ENCODE measurements at regions not wholly inside any gene's neighbourhood (a gene's known extent, or its start where the extent isn't known, plus 50 kb on each side); places are given as distances from the start of the nearest gene placed in this dataset.

- H3K27me3 ChIP-seq (replicated peaks; ENCODE audit: control insufficient read depth, insufficient read depth, low read length), result no peaks in the 10 kb centered on the region
- no peak for DNase-seq (ENCODE audit: low read depth)
- no peak overlapping the region for H3K4me3 ChIP-seq (ENCODE audit: low read length)
- H3K4me1 ChIP-seq (ENCODE audit: control insufficient read depth, insufficient read depth, low read length), result no peaks in the 10 kb centered on the region
- no peaks in the 10 kb centered on the region for H3K36me3 ChIP-seq (ENCODE audit: control insufficient read depth, insufficient read depth, low read length, severe bottlenecking)
- H3K9me3 ChIP-seq (ENCODE audit: control insufficient read depth, low read length), result peaks cover 6% of the 10 kb centered on the region
- H3K9ac ChIP-seq (ENCODE audit: low read length), result no peak overlapping the region
Measured at GRCh38 chr1:166221316-166221715, 54.5 kb upstream of the FAM78B start.

DNA sequence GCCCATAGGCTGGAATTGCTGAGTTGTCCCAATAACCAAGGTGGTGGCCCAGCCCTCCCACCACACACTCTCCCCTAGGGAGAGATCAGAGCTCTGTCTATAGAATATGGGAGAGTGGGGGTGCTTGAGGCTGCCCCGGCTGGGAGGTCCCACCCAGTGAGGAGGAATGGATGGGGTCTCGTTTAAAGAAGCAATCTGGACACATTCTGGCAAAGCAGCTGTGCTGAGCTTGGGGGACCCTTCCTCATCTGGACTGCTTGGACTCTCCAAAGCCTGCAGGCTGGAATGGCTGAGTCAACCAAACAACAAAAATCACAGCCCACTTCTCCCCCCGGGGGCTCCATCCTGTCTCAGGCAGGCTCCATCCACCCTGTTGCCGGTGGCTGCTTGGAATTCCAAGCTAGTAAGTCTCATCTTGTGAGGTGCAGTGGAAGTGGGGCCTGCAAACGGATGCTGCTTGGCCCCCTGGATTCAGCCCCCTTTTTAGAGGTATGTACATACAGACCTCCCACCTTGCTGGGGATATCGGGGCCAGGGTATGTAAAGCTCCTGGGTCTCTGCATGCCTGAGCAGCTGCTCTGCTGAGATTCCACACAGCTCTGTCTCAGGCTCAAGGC, 67.1 kb upstream of the FAM78B start:
- H3K9ac ChIP-seq (ENCODE audit: low read length), result no peak overlapping the region
- no peak overlapping the region for H3K4me3 ChIP-seq (ENCODE audit: low read length)
- no peaks in the 10 kb centered on the region for H3K36me3 ChIP-seq (ENCODE audit: control insufficient read depth, insufficient read depth, low read length, severe bottlenecking)
- no peaks in the 10 kb centered on the region for H3K4me1 ChIP-seq (ENCODE audit: control insufficient read depth, insufficient read depth, low read length)
- H3K27me3 ChIP-seq (replicated peaks; ENCODE audit: control insufficient read depth, insufficient read depth, low read length), result no peaks in the 10 kb centered on the region
- DNase-seq (ENCODE audit: low read depth), result no peak
- H3K9me3 ChIP-seq (ENCODE audit: control insufficient read depth, low read length), result peaks cover 6% of the 10 kb centered on the region

- Histone ChIP-seq H3K9me3 (ENCODE audit: control insufficient read depth, low read length) (peaks cover 6% of the 10 kb centered on the region), H3K27me3 (replicated peaks; ENCODE audit: control insufficient read depth, insufficient read depth, low read length) (no peaks in the 10 kb centered on the region), H3K4me1 (ENCODE audit: control insufficient read depth, insufficient read depth, low read length) (no peaks in the 10 kb centered on the region), H3K36me3 (ENCODE audit: control insufficient read depth, insufficient read depth, low read length, severe bottlenecking) (no peaks in the 10 kb centered on the region), H3K4me3 (ENCODE audit: low read length) (no peak overlapping the region), H3K9ac (ENCODE audit: low read length) (no peak overlapping the region)
- DNase-seq (ENCODE audit: low read depth), result no peak
Measured at GRCh38 chr1:166235728-166236127, 68.9 kb upstream of the FAM78B start.

- Histone ChIP-seq H3K27me3 (replicated peaks; ENCODE audit: control insufficient read depth, insufficient read depth, low read length) (no peaks in the 10 kb centered on the region), H3K4me1 (ENCODE audit: control insufficient read depth, insufficient read depth, low read length) (no peaks in the 10 kb centered on the region), H3K9ac (ENCODE audit: low read length) (no peak overlapping the region), H3K9me3 (ENCODE audit: control insufficient read depth, low read length) (peaks cover 4% of the 10 kb centered on the region), H3K4me3 (ENCODE audit: low read length) (no peak overlapping the region), H3K36me3 (ENCODE audit: control insufficient read depth, insufficient read depth, low read length, severe bottlenecking) (no peaks in the 10 kb centered on the region)
- no peak for DNase-seq (ENCODE audit: low read depth)
Measured at GRCh38 chr1:166237675-166238074, 70.9 kb upstream of the FAM78B start.

DNA sequence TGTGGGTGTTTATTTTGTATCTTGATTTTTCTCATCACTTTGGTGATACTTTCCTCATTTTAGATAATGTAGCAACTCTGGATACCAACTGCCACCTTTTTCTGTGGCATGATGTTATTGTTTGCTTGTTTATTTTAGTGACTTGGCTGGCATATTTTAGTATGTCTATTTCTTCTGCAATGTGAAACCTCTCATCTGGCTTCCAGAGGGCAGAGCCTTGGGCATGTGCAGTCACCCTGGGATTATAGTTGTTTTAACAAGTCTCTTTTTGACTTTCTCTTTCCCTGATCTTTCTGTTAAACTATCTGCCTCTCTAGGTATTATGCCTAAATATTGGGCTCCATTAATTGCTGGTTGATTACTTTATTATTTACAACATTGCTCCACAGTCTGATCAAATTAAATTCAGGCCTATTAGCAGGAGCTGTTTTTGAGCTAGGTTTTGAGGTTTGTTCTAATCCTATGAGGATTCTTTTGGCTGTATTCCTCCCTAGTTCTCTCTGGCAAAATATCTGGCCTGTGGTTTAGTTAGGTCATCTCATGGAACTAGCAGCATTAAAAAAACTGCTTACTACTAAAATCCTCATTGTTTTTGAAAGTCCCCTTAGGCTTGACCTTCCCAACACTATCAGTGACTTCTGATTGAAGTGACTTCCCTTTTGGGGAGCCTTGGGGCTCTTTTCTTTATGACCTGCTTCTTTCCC, 86.4 kb upstream of the FAM78B start:
- Histone ChIP-seq H3K36me3 (ENCODE audit: control insufficient read depth, insufficient read depth, low read length, severe bottlenecking) (no peaks in the 10 kb centered on the region), H3K4me3 (ENCODE audit: low read length) (no peak overlapping the region), H3K9me3 (ENCODE audit: control insufficient read depth, low read length) (peaks cover 10% of the 10 kb centered on the region), H3K9ac (ENCODE audit: low read length) (no peak overlapping the region), H3K27me3 (replicated peaks; ENCODE audit: control insufficient read depth, insufficient read depth, low read length) (no peaks in the 10 kb centered on the region), H3K4me1 (ENCODE audit: control insufficient read depth, insufficient read depth, low read length) (no peaks in the 10 kb centered on the region)
- DNase-seq (ENCODE audit: low read depth), result no peak

GRCh38 chr1:166258017-166258416, 91.2 kb upstream of the FAM78B start:
- Histone ChIP-seq H3K36me3 (ENCODE audit: control insufficient read depth, insufficient read depth, low read length, severe bottlenecking) (no peaks in the 10 kb centered on the region), H3K9ac (ENCODE audit: low read length) (no peak overlapping the region), H3K4me1 (ENCODE audit: control insufficient read depth, insufficient read depth, low read length) (no peaks in the 10 kb centered on the region), H3K9me3 (ENCODE audit: control insufficient read depth, low read length) (peaks cover 10% of the 10 kb centered on the region), H3K4me3 (ENCODE audit: low read length) (no peak overlapping the region), H3K27me3 (replicated peaks; ENCODE audit: control insufficient read depth, insufficient read depth, low read length) (no peaks in the 10 kb centered on the region)
- DNase-seq (ENCODE audit: low read depth), result no peak

- Histone ChIP-seq H3K9ac (ENCODE audit: low read length) (no peak overlapping the region), H3K36me3 (ENCODE audit: control insufficient read depth, insufficient read depth, low read length, severe bottlenecking) (no peaks in the 10 kb centered on the region), H3K4me3 (ENCODE audit: low read length) (no peak overlapping the region), H3K27me3 (replicated peaks; ENCODE audit: control insufficient read depth, insufficient read depth, low read length) (no peaks in the 10 kb centered on the region), H3K9me3 (ENCODE audit: control insufficient read depth, low read length) (no peaks in the 10 kb centered on the region), H3K4me1 (ENCODE audit: control insufficient read depth, insufficient read depth, low read length) (no peaks in the 10 kb centered on the region)
- DNase-seq (ENCODE audit: low read depth), result no peak
Measured at GRCh38 chr1:166261511-166261910, 94.7 kb upstream of the FAM78B start.

GRCh38 chr1:166270476-166271150, 103.8 kb upstream of the FAM78B start:
- Histone ChIP-seq H3K27me3 (replicated peaks; ENCODE audit: control insufficient read depth, insufficient read depth, low read length) (no peaks in the 10 kb centered on the region), H3K4me3 (ENCODE audit: low read length) (no peak overlapping the region), H3K9ac (ENCODE audit: low read length) (no peak overlapping the region), H3K9me3 (ENCODE audit: control insufficient read depth, low read length) (no peaks in the 10 kb centered on the region), H3K36me3 (ENCODE audit: control insufficient read depth, insufficient read depth, low read length, severe bottlenecking) (no peaks in the 10 kb centered on the region), H3K4me1 (ENCODE audit: control insufficient read depth, insufficient read depth, low read length) (no peaks in the 10 kb centered on the region)
- no peak for DNase-seq (ENCODE audit: low read depth)

- H3K27me3 ChIP-seq (replicated peaks; ENCODE audit: control insufficient read depth, insufficient read depth, low read length), result no peaks in the 10 kb centered on the region
- no peaks in the 10 kb centered on the region for H3K36me3 ChIP-seq (ENCODE audit: control insufficient read depth, insufficient read depth, low read length, severe bottlenecking)
- no peaks in the 10 kb centered on the region for H3K9me3 ChIP-seq (ENCODE audit: control insufficient read depth, low read length)
- H3K4me3 ChIP-seq (ENCODE audit: low read length), result no peak overlapping the region
- DNase-seq (ENCODE audit: low read depth), result no peak
- no peaks in the 10 kb centered on the region for H3K4me1 ChIP-seq (ENCODE audit: control insufficient read depth, insufficient read depth, low read length)
- H3K9ac ChIP-seq (ENCODE audit: low read length), result no peak overlapping the region
Measured at GRCh38 chr1:166271151-166271538, 104.3 kb upstream of the FAM78B start.

GRCh38 chr1:166272155-166272554, 105.4 kb upstream of the FAM78B start:
- no peak overlapping the region for H3K4me3 ChIP-seq (ENCODE audit: low read length)
- no peak for DNase-seq (ENCODE audit: low read depth)
- H3K4me1 ChIP-seq (ENCODE audit: control insufficient read depth, insufficient read depth, low read length), result no peaks in the 10 kb centered on the region
- no peaks in the 10 kb centered on the region for H3K9me3 ChIP-seq (ENCODE audit: control insufficient read depth, low read length)
- no peak overlapping the region for H3K9ac ChIP-seq (ENCODE audit: low read length)
- H3K36me3 ChIP-seq (ENCODE audit: control insufficient read depth, insufficient read depth, low read length, severe bottlenecking), result no peaks in the 10 kb centered on the region
- no peaks in the 10 kb centered on the region for H3K27me3 ChIP-seq (replicated peaks; ENCODE audit: control insufficient read depth, insufficient read depth, low read length)

DNA sequence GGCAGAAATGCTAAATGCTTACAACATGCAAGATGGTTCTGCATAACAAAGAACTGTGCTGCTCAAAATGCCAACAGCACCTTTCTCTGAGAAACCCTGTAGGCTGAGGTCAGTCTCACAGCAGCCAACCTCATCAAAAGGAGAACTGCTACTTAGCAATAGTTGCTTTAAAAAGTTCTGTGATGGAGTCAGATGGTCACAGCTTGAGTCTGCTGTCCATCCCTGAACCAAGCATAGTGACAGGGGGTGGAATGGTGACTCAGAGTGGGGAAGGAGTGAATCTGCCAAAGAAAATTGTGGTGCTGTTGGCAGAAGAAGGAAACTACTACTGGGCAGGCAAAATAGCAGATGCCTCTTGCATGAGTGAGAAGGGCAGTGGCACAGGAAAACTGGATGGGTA, 106.0 kb upstream of the FAM78B start:
- H3K9me3 ChIP-seq (ENCODE audit: control insufficient read depth, low read length), result no peaks in the 10 kb centered on the region
- H3K4me3 ChIP-seq (ENCODE audit: low read length), result no peak overlapping the region
- DNase-seq (ENCODE audit: low read depth), result no peak
- H3K27me3 ChIP-seq (replicated peaks; ENCODE audit: control insufficient read depth, insufficient read depth, low read length), result no peaks in the 10 kb centered on the region
- H3K36me3 ChIP-seq (ENCODE audit: control insufficient read depth, insufficient read depth, low read length, severe bottlenecking), result no peaks in the 10 kb centered on the region
- no peaks in the 10 kb centered on the region for H3K4me1 ChIP-seq (ENCODE audit: control insufficient read depth, insufficient read depth, low read length)
- H3K9ac ChIP-seq (ENCODE audit: low read length), result no peak overlapping the region

All from adipocyte (in vitro differentiated cells).